PC-9 (cell line): ENCODE measurements at regions not wholly inside any gene's neighbourhood (a gene's known extent, or its start where the extent isn't known, plus 50 kb on each side); places are given as distances from the start of the nearest gene placed in this dataset.

Source experiments
- EZH2 ChIP-seq: fragments of 200-600 bp; sonication (generic); IDR thresholded peaks from 2 replicates; pipeline ENCODE4 v1.8.0; 2017; ENCODE audit warnings: antibody characterized with exemption, low read depth
- TF ChIP-seq, protein P1 (sequence below): fragments of 200-600 bp; sonication (generic); conservative IDR thresholded peaks from 2 replicates; pipeline ENCODE4 v1.6.1; 2017; ENCODE audit warnings: mixed run types, antibody characterized with exemption, mild to moderate bottlenecking, moderate library complexity

DNA sequence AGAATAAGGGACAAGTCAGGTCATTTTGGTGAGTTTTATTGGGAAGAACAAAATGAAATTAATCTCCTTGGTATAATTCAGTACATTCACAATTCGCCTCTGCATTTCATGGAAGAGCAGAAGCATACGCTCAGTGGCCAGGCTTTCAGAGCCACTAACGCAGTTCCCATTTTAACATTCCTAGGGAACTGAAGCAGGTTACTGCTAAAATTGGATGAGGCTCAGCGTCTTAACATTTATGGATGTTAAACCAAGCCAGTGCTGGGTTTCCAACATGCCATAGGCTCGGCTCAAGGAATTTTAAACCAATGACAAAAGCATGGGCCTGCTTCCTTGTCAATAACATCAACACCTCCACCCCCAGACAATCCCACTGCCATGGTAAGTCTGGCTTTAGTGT, 172.7 kb upstream of the PRICKLE2 start:
- TF ChIP-seq, protein P1, sequence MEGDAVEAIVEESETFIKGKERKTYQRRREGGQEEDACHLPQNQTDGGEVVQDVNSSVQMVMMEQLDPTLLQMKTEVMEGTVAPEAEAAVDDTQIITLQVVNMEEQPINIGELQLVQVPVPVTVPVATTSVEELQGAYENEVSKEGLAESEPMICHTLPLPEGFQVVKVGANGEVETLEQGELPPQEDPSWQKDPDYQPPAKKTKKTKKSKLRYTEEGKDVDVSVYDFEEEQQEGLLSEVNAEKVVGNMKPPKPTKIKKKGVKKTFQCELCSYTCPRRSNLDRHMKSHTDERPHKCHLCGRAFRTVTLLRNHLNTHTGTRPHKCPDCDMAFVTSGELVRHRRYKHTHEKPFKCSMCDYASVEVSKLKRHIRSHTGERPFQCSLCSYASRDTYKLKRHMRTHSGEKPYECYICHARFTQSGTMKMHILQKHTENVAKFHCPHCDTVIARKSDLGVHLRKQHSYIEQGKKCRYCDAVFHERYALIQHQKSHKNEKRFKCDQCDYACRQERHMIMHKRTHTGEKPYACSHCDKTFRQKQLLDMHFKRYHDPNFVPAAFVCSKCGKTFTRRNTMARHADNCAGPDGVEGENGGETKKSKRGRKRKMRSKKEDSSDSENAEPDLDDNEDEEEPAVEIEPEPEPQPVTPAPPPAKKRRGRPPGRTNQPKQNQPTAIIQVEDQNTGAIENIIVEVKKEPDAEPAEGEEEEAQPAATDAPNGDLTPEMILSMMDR, result no peak
- TF ChIP-seq EZH2, result no peak
